BJ (cell line): ENCODE measurements at regions not wholly inside any gene's neighbourhood (a gene's known extent, or its start where the extent isn't known, plus 50 kb on each side); places are given as distances from the start of the nearest gene placed in this dataset.

Source experiments
- CTCF ChIA-PET: fragments of 350-600 bp; formaldehyde crosslinking; extraction: SDS; loops from one replicate; lab custom pipeline; 2021; ENCODE audit warnings: antibody characterized with exemption, inconsistent platforms; lab: Yijun Ruan, JAX
- POLR2A ChIA-PET: fragments of 300-600 bp; sonication (Branson Sonifier 250); formaldehyde crosslinking; extraction: SDS; loops from one replicate; lab custom pipeline; 2021; ENCODE audit warnings: antibody characterized with exemption; lab: Charles Lee
- DNase-seq: peaks from one replicate; pipeline ENCODE4 v3.0.0-alpha.2; 2011; ENCODE audit warnings: low read depth
- H3K27me3 ChIP-seq: 2 replicates; pipeline ENCODE4 v1.6.0; 2011; ENCODE audit warnings: low read length; ENCODE audit not compliant: control insufficient read depth, insufficient read depth
- H3K36me3 ChIP-seq: 2 replicates; pipeline ENCODE4 v1.5.1; 2011; ENCODE audit warnings: low read length; ENCODE audit not compliant: control insufficient read depth, insufficient read depth
- H3K4me3 ChIP-seq: 2 replicates; pipeline ENCODE4 v1.5.1; 2011; ENCODE audit warnings: low read depth, mild to moderate bottlenecking, control low read depth, low read length
- TF ChIP-seq, protein P1 (sequence below): IDR thresholded peaks from 2 replicates; pipeline ENCODE4 v1.5.1; 2011; ENCODE audit warnings: low read depth, mild to moderate bottlenecking, control low read depth, inconsistent platforms, low read length, moderate library complexity; ENCODE audit not compliant: insufficient read depth

DNA sequence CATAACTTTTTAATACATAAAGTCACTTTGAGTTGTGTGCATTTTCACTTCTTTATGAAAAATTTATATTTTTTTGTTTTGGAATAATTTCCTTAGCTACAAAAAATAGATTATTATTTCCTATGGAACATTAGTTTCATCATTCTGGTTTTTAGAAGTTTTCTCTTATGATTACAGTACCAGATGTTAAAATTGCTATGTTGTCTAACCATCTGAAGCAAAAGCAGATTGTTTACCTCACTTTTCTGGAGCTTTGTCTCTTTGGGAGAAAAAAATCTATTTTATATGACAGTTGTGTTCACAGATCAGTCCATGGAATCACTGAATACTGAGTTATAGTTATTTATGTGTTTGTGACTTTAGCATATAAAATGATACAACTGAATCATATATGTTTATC, 708.9 kb upstream of the RIOK2 start:
- TF ChIP-seq, protein P1, sequence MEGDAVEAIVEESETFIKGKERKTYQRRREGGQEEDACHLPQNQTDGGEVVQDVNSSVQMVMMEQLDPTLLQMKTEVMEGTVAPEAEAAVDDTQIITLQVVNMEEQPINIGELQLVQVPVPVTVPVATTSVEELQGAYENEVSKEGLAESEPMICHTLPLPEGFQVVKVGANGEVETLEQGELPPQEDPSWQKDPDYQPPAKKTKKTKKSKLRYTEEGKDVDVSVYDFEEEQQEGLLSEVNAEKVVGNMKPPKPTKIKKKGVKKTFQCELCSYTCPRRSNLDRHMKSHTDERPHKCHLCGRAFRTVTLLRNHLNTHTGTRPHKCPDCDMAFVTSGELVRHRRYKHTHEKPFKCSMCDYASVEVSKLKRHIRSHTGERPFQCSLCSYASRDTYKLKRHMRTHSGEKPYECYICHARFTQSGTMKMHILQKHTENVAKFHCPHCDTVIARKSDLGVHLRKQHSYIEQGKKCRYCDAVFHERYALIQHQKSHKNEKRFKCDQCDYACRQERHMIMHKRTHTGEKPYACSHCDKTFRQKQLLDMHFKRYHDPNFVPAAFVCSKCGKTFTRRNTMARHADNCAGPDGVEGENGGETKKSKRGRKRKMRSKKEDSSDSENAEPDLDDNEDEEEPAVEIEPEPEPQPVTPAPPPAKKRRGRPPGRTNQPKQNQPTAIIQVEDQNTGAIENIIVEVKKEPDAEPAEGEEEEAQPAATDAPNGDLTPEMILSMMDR: no peak
- POLR2A ChIA-PET: no interaction called here
- Histone ChIP-seq H3K36me3 (no peaks in the 10 kb centered on the region), H3K27me3 (no peaks in the 10 kb centered on the region), H3K4me3 (no peak overlapping the region)
- DNase-seq: no peak
- CTCF ChIA-PET: no interaction called here

DNA sequence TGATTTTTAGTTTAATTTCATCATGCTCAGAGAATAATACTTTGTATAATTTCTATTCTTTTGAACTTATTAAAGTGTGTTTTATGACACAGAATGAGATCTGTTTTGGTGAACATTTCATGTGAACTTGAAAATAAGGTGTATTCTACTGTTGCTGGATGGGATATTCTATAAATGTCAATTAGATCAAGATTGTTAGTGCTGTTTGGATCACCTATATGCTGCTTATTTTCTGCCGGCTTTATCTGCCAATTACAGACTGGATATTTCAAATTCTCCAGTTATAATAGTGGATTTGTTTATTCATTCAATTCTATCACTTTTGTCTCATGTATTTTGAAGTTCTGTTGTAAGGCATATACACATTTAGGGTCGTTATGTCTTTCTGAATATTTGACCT, 720.7 kb upstream of the RIOK2 start:
- no peak for DNase-seq
- POLR2A ChIA-PET: no interaction called here
- CTCF ChIA-PET: no interaction called here

DNA sequence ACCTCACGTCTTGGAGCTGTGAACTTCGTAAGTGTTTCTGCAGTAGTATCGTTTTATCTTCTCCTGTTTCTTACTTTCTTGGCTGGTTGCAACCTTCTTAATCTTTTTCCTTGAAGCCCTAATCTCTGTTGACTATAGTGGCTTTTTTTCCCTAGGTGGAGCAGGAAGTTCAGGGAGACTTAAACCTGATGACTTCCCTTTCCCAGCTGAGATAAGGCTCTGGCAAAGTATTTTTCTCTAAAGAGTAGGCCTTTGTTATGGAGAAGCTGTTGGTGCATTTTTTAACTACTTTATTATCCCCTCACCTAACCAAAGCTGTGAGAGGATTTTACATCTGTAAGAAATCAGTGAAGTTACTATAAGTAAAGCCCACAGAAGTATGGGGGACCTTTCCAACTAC, 723.1 kb upstream of the RIOK2 start:
- Histone ChIP-seq H3K4me3 (no peak overlapping the region), H3K36me3 (no peaks in the 10 kb centered on the region), H3K27me3 (no peaks in the 10 kb centered on the region)
- TF ChIP-seq, protein P1: no peak
- ChIA-PET POLR2A (no interaction called here), CTCF (no interaction called here)
- DNase-seq: no peak

More for the DNA sequence above, 720.7 kb upstream of the RIOK2 start:
- Histone ChIP-seq H3K27me3 (no peaks in the 10 kb centered on the region), H3K36me3 (no peaks in the 10 kb centered on the region), H3K4me3 (no peak overlapping the region)
- TF ChIP-seq, protein P1: no peak

DNA sequence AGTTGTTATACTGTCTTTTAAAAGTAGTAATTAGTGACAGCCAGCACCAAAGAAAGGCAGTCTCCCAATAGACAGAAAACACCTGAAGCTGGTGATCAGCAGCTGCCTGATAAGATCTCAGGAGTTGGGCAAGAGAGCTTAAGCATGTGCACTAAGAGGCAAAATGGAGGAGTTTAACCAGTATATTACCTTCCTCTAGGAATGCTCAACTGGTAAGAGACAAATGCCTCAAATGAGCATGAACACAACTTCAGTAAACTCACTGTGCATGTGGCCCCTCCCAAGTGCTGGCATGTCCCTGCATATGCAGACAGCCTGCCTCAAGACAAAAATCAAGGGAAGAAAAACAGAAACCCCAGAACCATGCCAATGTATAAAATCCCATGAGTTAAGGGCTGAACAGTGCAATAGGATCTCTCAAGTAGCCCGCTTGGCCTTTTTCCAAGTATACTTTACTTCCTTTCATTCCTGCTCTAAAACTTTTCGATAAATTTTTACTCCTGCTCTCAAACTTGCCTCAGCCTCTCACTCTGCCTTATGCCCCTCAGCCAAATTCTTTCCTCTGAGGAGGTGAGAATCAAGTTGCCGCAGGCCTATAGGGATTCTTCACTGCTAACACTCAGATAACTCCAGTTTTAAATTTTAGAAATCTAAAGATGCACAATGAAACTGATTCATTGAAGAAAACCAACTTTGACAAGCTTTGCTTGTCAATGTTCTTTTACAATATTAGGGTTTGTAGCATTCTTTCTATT, 724.8 kb upstream of the RIOK2 start:
- ChIA-PET POLR2A (no interaction called here), CTCF (interaction anchor here (1.0 kb wide), 1 partner anchor 58 kb away, joined by 3 read pairs; no protein-coding TSS in a partner anchor)
- DNase-seq: no peak
- TF ChIP-seq, protein P1: no peak
- no peak overlapping the region for H3K4me3 ChIP-seq
- H3K36me3 ChIP-seq: no peaks in the 10 kb centered on the region
- H3K27me3 ChIP-seq: no peaks in the 10 kb centered on the region

DNA sequence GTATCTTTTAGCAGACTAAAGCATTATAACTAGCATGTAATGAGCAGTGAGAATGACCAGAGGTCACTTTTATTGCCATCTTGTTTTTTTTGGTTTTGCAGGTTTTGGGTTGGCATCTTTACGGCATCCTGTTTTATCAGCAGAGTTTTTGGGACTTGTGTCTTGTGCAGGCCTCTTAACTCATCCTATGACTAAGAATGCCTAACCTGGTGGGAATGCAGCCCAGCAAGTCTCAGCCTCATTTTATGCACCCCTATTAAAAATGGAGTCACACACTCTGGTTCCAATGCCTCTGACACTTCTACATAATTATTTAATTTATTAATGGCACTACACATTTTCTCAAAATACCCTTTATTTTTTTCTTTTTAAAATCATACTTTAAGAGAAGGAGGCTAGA, 726.5 kb upstream of the RIOK2 start:
- DNase-seq: no peak
- POLR2A ChIA-PET: no interaction called here
- TF ChIP-seq, protein P1: no peak

More for the DNA sequence above, 726.5 kb upstream of the RIOK2 start:
- CTCF ChIA-PET: no interaction called here
- H3K27me3 ChIP-seq: no peaks in the 10 kb centered on the region
- no peaks in the 10 kb centered on the region for H3K36me3 ChIP-seq
- H3K4me3 ChIP-seq: no peak overlapping the region
